Smooth muscle cell (in vitro differentiated cells): ENCODE measurements at regions not wholly inside any gene's neighbourhood (a gene's known extent, or its start where the extent isn't known, plus 50 kb on each side); places are given as distances from the start of the nearest gene placed in this dataset.
A peak's percentile ranks its signal among the peaks of the same experiment; 100 is the strongest.

ENCODE experiments used
- DNase-seq: peaks from one replicate; lab custom pipeline; 2025; ENCODE audit not compliant: unreplicated experiment; lab: John Stamatoyannopoulos, UW
- H2AFZ ChIP-seq: fragments of 200-600 bp; sonication (generic); 2 replicates; pipeline ENCODE4 v1.6.0; 2016; ENCODE audit warnings: antibody characterized with exemption, low read depth, mild to moderate bottlenecking
- H3F3A ChIP-seq: fragments of 200-600 bp; sonication (generic); 2 replicates; pipeline ENCODE4 v1.6.0; 2017; ENCODE audit warnings: antibody characterized with exemption, low read depth
- H3K27ac ChIP-seq: fragments of 200-600 bp; sonication (generic); 2 replicates; pipeline ENCODE4 v1.5.1; 2016; ENCODE audit warnings: low read depth, mild to moderate bottlenecking
- H3K27me3 ChIP-seq: fragments of 200-600 bp; sonication (generic); 2 replicates; pipeline ENCODE4 v1.6.1; 2016; ENCODE audit warnings: low read depth, mild to moderate bottlenecking
- H3K36me3 ChIP-seq: fragments of 200-600 bp; sonication (generic); 2 replicates; pipeline ENCODE4 v1.5.1; 2016; ENCODE audit warnings: low read depth
- H3K4me1 ChIP-seq: fragments of 200-600 bp; sonication (generic); 2 replicates; pipeline ENCODE4 v1.5.1; 2016; ENCODE audit warnings: low read depth
- H3K4me2 ChIP-seq: fragments of 200-600 bp; sonication (generic); 2 replicates; pipeline ENCODE4 v1.6.0; 2016; ENCODE audit warnings: mild to moderate bottlenecking
- H3K4me3 ChIP-seq: fragments of 200-600 bp; sonication (generic); 2 replicates; pipeline ENCODE4 v1.5.1; 2016; ENCODE audit warnings: mild to moderate bottlenecking
- H3K79me2 ChIP-seq: fragments of 200-600 bp; sonication (generic); 2 replicates; pipeline ENCODE4 v1.6.0; 2016; ENCODE audit warnings: low read depth, mild to moderate bottlenecking
- H3K9ac ChIP-seq: fragments of 200-600 bp; sonication (generic); 2 replicates; pipeline ENCODE4 v1.6.0; 2016; ENCODE audit warnings: low read depth
- H3K9me3 ChIP-seq: fragments of 200-600 bp; sonication (generic); replicated peaks from 2 replicates; pipeline ENCODE4 v1.5.1; 2016; ENCODE audit warnings: low read depth
- H4K20me1 ChIP-seq: fragments of 200-600 bp; sonication (generic); 2 replicates; pipeline ENCODE4 v1.6.0; 2016; ENCODE audit warnings: low read depth
- CTCF ChIP-seq: fragments of 200-600 bp; sonication (generic); IDR thresholded peaks from 2 replicates; pipeline ENCODE4 v1.5.1; 2017; ENCODE audit warnings: borderline replicate concordance, mild to moderate bottlenecking, antibody characterized with exemption; ENCODE audit not compliant: insufficient read depth, poor library complexity, severe bottlenecking
- WGBS: methylation state at CpG from one replicate; pipeline ENCODE4 v1.1.7; 2016; ENCODE audit warnings: low lambda C conversion rate; 5-methylcytosine and 5-hydroxymethylcytosine counted together

GRCh38 chr3:153063337-153063736, 98.7 kb upstream of the RAP2B start:
- no peak for DNase-seq
- TF ChIP-seq CTCF = no peak
- Histone ChIP-seq H3K4me3 (no peak overlapping the region), H3K4me2 (no peak overlapping the region), H3F3A (peaks cover 4% of the 10 kb centered on the region), H4K20me1 (no peaks in the 10 kb centered on the region), H3K4me1 (no peaks in the 10 kb centered on the region), H3K27me3 (no peaks in the 10 kb centered on the region), H3K36me3 (no peaks in the 10 kb centered on the region), H3K27ac (no peak overlapping the region), H2AFZ (no peak overlapping the region), H3K9ac (no peak overlapping the region), H3K9me3 (no peaks in the 10 kb centered on the region), H3K79me2 (no peaks in the 10 kb centered on the region)
- WGBS = 95% methylated on average over 2 of the region's 2 CpGs

- 97% methylated on average over 12 of the region's 12 CpGs for WGBS
- Histone ChIP-seq H3K4me1 (peaks cover 4% of the 10 kb centered on the region), H3K4me2 (no peak overlapping the region), H3K9ac (no peak overlapping the region), H4K20me1 (no peaks in the 10 kb centered on the region), H3K9me3 (no peaks in the 10 kb centered on the region), H3K4me3 (no peak overlapping the region), H3K27ac (no peak overlapping the region), H3K27me3 (no peaks in the 10 kb centered on the region), H3K79me2 (no peaks in the 10 kb centered on the region), H3K36me3 (no peaks in the 10 kb centered on the region), H2AFZ (no peak overlapping the region), H3F3A (no peaks in the 10 kb centered on the region)
- no peak for TF ChIP-seq CTCF
- DNase-seq = no peak
These were observed 95.0 kb upstream of the RAP2B start for GRCh38 chr3:153066983-153067382.

GRCh38 chr3:153069598-153070510, 92.2 kb upstream of the RAP2B start:
- H3K36me3 ChIP-seq = no peaks in the 10 kb centered on the region
- TF ChIP-seq CTCF = no peak
- peaks cover 4% of the 10 kb centered on the region for H3K4me1 ChIP-seq
- no peaks in the 10 kb centered on the region for H3F3A ChIP-seq
- no peaks in the 10 kb centered on the region for H3K79me2 ChIP-seq
- no peak overlapping the region for H2AFZ ChIP-seq
- 56% methylated on average over 5 of the region's 5 CpGs for WGBS
- peak overlapping the region; percentile 15 for H3K9ac ChIP-seq
- H3K4me2 ChIP-seq = peak overlapping the region; percentile 11
- H3K27me3 ChIP-seq = no peaks in the 10 kb centered on the region
- H3K27ac ChIP-seq = peak overlapping the region; percentile 62
- no peak for DNase-seq
- no peak overlapping the region for H3K4me3 ChIP-seq
- H4K20me1 ChIP-seq = no peaks in the 10 kb centered on the region
- H3K9me3 ChIP-seq = no peaks in the 10 kb centered on the region

- no peaks in the 10 kb centered on the region for H3K36me3 ChIP-seq
- H4K20me1 ChIP-seq = no peaks in the 10 kb centered on the region
- H3K27me3 ChIP-seq = no peaks in the 10 kb centered on the region
- H3K9ac ChIP-seq = no peak overlapping the region
- no peak for DNase-seq
- no peaks in the 10 kb centered on the region for H3K9me3 ChIP-seq
- H2AFZ ChIP-seq = no peak overlapping the region
- 95% methylated on average over 1 of the region's 1 CpG for WGBS
- peak overlapping the region; percentile 62 for H3K27ac ChIP-seq
- H3K4me1 ChIP-seq = peaks cover 4% of the 10 kb centered on the region
- H3K79me2 ChIP-seq = no peaks in the 10 kb centered on the region
- H3K4me2 ChIP-seq = peak overlapping the region; percentile 11
- no peak overlapping the region for H3K4me3 ChIP-seq
- no peak for TF ChIP-seq CTCF
- no peaks in the 10 kb centered on the region for H3F3A ChIP-seq
These were observed 91.5 kb upstream of the RAP2B start for GRCh38 chr3:153070511-153070868.
